Caco-2 (cell line): ENCODE measurements at regions not wholly inside any gene's neighbourhood (a gene's known extent, or its start where the extent isn't known, plus 50 kb on each side); places are given as distances from the start of the nearest gene placed in this dataset.

Source experiments
- BruUV-seq: library from RNA; stranded (reverse); fragments of 400-500 nt; replicated peaks from 2 replicates; lab custom pipeline; 2021; lab: Mats Ljungman, UMichigan
- CTCF ChIA-PET: fragments of 300-600 bp; sonication (Branson Sonifier 250); formaldehyde crosslinking; loops from one replicate; lab custom pipeline; 2022; ENCODE audit warnings: antibody characterized with exemption; lab: Charles Lee
- POLR2A ChIA-PET: fragments of 300-600 bp; sonication (Branson Sonifier 250); formaldehyde crosslinking; loops from one replicate; lab custom pipeline; 2022; ENCODE audit warnings: antibody characterized with exemption; lab: Charles Lee
- DNase-seq, 2 experiments: peaks; one replicate each; pipeline versions ENCODE4 v3.0.0 to v3.0.0-alpha.2; 2020 to 2022
- H3K27me3 ChIP-seq: replicated peaks from 2 replicates; pipeline ENCODE4 v1.6.0; 2011; ENCODE audit warnings: low read length; ENCODE audit not compliant: control insufficient read depth, insufficient read depth
- H3K36me3 ChIP-seq: 2 replicates; pipeline ENCODE4 v1.5.1; 2011; ENCODE audit warnings: low read length; ENCODE audit not compliant: control insufficient read depth, insufficient read depth
- H3K4me1 ChIP-seq: fragments of 250-450 bp; sonication (Bioruptor Pico); 2 replicates; pipeline ENCODE4 v1.5.1; 2020; ENCODE audit warnings: mild to moderate bottlenecking
- H3K4me3 ChIP-seq: 2 replicates; pipeline ENCODE4 v1.5.1; 2011; ENCODE audit warnings: low read depth, mild to moderate bottlenecking, control low read depth, low read length
- H3K9me3 ChIP-seq: fragments of 250-450 bp; sonication (Bioruptor Pico); 2 replicates; pipeline ENCODE4 v1.5.1; 2020; ENCODE audit warnings: mild to moderate bottlenecking, moderate library complexity
- H3K27ac Mint-ChIP-seq: one replicate; pipeline ENCODE4 v1.8.0; 2022; ENCODE audit warnings: mixed read lengths; ENCODE audit not compliant: unreplicated experiment
- H3K27me3 Mint-ChIP-seq: one replicate; pipeline ENCODE4 v1.8.0; 2022; ENCODE audit warnings: mixed read lengths; ENCODE audit not compliant: insufficient read depth, unreplicated experiment
- H3K36me3 Mint-ChIP-seq: one replicate; pipeline ENCODE4 v1.8.0; 2022; ENCODE audit warnings: mild to moderate bottlenecking, mixed read lengths; ENCODE audit not compliant: insufficient read depth, unreplicated experiment
- H3K4me1 Mint-ChIP-seq: one replicate; pipeline ENCODE4 v1.8.0; 2022; ENCODE audit warnings: low read depth, mixed read lengths; ENCODE audit not compliant: unreplicated experiment
- H3K4me3 Mint-ChIP-seq: one replicate; pipeline ENCODE4 v1.8.0; 2022; ENCODE audit warnings: mild to moderate bottlenecking, moderate library complexity, mixed read lengths; ENCODE audit not compliant: unreplicated experiment
- H3K9me3 Mint-ChIP-seq: one replicate; pipeline ENCODE4 v1.8.0; 2022; ENCODE audit warnings: mixed read lengths; ENCODE audit not compliant: unreplicated experiment
- CTCF ChIP-seq, 2 experiments: fragments of 200-600 bp in 1 of 2; IDR thresholded peaks; 1 replicate in 1 of 2; 2 replicates in 1 of 2; pipeline versions ENCODE4 v1.5.1 to v1.8.0; 2011 to 2022; ENCODE audit warnings: antibody characterized with exemption in 1 of 2, control low read depth in 1 of 2, inconsistent platforms in 1 of 2, low read depth in 1 of 2, low read length in 1 of 2, mild to moderate bottlenecking in 1 of 2, moderate library complexity in 1 of 2; ENCODE audit not compliant: insufficient read depth in 1 of 2, severe bottlenecking in 1 of 2, unreplicated experiment in 1 of 2
- intact Hi-C: fragments of 100-400 bp; cut with micrococcal nuclease; formaldehyde crosslinking; loops from one replicate; pipeline ENCODE4 v1.10.0; 2022; ENCODE audit not compliant: unreplicated experiment

- Histone ChIP-seq H3K4me1 (no peaks in the 10 kb centered on the region), H3K27me3 (no peaks in the 10 kb centered on the region), H3K4me3 (no peak overlapping the region), H3K9me3 (no peaks in the 10 kb centered on the region), H3K36me3 (no peaks in the 10 kb centered on the region)
- Mint-ChIP-seq H3K4me3 (no peak overlapping the region), H3K27me3 (no peaks in the 10 kb centered on the region), H3K36me3 (no peaks in the 10 kb centered on the region), H3K9me3 (no peaks in the 10 kb centered on the region), H3K4me1 (no peaks in the 10 kb centered on the region), H3K27ac (no peak overlapping the region)
- no peak for DNase-seq
- CTCF ChIA-PET: no interaction called here
- no peak for TF ChIP-seq CTCF (IDR thresholded peaks at IDR 0.05; ENCODE audit: insufficient read depth in 1 of 2, low read depth in 1 of 2, low read length in 1 of 2, severe bottlenecking in 1 of 2, unreplicated experiment in 1 of 2)
- intact Hi-C loops: no loop called here
- POLR2A ChIA-PET: no interaction called here
- no TSS peak for BruUV-seq
These were observed 725.0 kb downstream of the TLE1 start for GRCh38 chr9:80964374-80964773.

- CTCF ChIA-PET: no interaction called here
- intact Hi-C loops: no loop called here
- no peak overlapping the region for H3K4me3 Mint-ChIP-seq
These were observed 731.5 kb downstream of the TLE1 start for GRCh38 chr9:80957801-80958200.

GRCh38 chr9:80954521-80954920 lies 734.8 kb downstream of the TLE1 start:
- no peak overlapping the region for H3K4me3 Mint-ChIP-seq
- POLR2A ChIA-PET: no interaction called here
- intact Hi-C loops: no loop called here
- CTCF ChIA-PET: no interaction called here
- no peaks in the 10 kb centered on the region for H3K4me1 ChIP-seq
- no peak overlapping the region for H3K27ac Mint-ChIP-seq
- no peaks in the 10 kb centered on the region for H3K27me3 Mint-ChIP-seq
- no peak for DNase-seq
- no TSS peak for BruUV-seq
- no peaks in the 10 kb centered on the region for H3K9me3 Mint-ChIP-seq
- H3K4me1 Mint-ChIP-seq: no peaks in the 10 kb centered on the region
- TF ChIP-seq CTCF (IDR thresholded peaks at IDR 0.05; ENCODE audit: insufficient read depth in 1 of 2, low read depth in 1 of 2, low read length in 1 of 2, severe bottlenecking in 1 of 2, unreplicated experiment in 1 of 2): no peak
- H3K9me3 ChIP-seq: no peaks in the 10 kb centered on the region
- no peaks in the 10 kb centered on the region for H3K27me3 ChIP-seq
- no peaks in the 10 kb centered on the region for H3K36me3 ChIP-seq
- no peak overlapping the region for H3K4me3 ChIP-seq
- H3K36me3 Mint-ChIP-seq: no peaks in the 10 kb centered on the region

More at GRCh38 chr9:80957801-80958200, 731.5 kb downstream of the TLE1 start:
- Mint-ChIP-seq H3K4me1 (no peaks in the 10 kb centered on the region), H3K27me3 (no peaks in the 10 kb centered on the region), H3K9me3 (no peaks in the 10 kb centered on the region), H3K36me3 (no peaks in the 10 kb centered on the region), H3K27ac (no peak overlapping the region)
- no TSS peak for BruUV-seq
- no peak for DNase-seq
- no peaks in the 10 kb centered on the region for H3K9me3 ChIP-seq
- no peak for TF ChIP-seq CTCF (IDR thresholded peaks at IDR 0.05; ENCODE audit: insufficient read depth in 1 of 2, low read depth in 1 of 2, low read length in 1 of 2, severe bottlenecking in 1 of 2, unreplicated experiment in 1 of 2)
- no peak overlapping the region for H3K4me3 ChIP-seq
- H3K27me3 ChIP-seq: no peaks in the 10 kb centered on the region
- no peaks in the 10 kb centered on the region for H3K36me3 ChIP-seq
- no peaks in the 10 kb centered on the region for H3K4me1 ChIP-seq
- POLR2A ChIA-PET: no interaction called here
